GM18870 (cell line): ENCODE measurements at regions not wholly inside any gene's neighbourhood (a gene's known extent, or its start where the extent isn't known, plus 50 kb on each side); places are given as distances from the start of the nearest gene placed in this dataset.
"Not testable (repeated sequence)": the region's sequence is repeated elsewhere in the genome, so short reads cannot be mapped to it uniquely, and the experiment has no call there.

ENCODE experiments used
- ATAC-seq: cut with Tn5 transposase; IDR thresholded peaks from one replicate; pipeline ENCODE4 v1.9.1; 2021; ENCODE audit warnings: moderate library complexity; ENCODE audit not compliant: unreplicated experiment

GRCh38 chr17:72175787-72176515 is 55.1 kb downstream of the SOX9 start:
- ATAC-seq: no peak

GRCh38 chr17:72176516-72176851 is 55.7 kb downstream of the SOX9 start:
- no peak for ATAC-seq

GRCh38 chr17:72176951-72177660 is 56.3 kb downstream of the SOX9 start:
- ATAC-seq: no peak

- ATAC-seq: no peak
Measured at GRCh38 chr17:72177738-72178137, 56.9 kb downstream of the SOX9 start.

GRCh38 chr17:72182371-72182873 is 61.6 kb downstream of the SOX9 start:
- no peak for ATAC-seq

GRCh38 chr17:72183194-72183685 is 62.4 kb downstream of the SOX9 start:
- no peak for ATAC-seq

- no peak for ATAC-seq
Measured at GRCh38 chr17:72184805-72185204, 64.0 kb downstream of the SOX9 start.

- no peak for ATAC-seq
Measured at GRCh38 chr17:72185564-72185963, 64.7 kb downstream of the SOX9 start.

GRCh38 chr17:72187556-72187955 is 66.7 kb downstream of the SOX9 start:
- no peak for ATAC-seq

GRCh38 chr17:72188801-72189200 is 68.0 kb downstream of the SOX9 start:
- ATAC-seq: no peak

GRCh38 chr17:72189768-72190593 is 69.2 kb downstream of the SOX9 start:
- ATAC-seq: no peak

GRCh38 chr17:72191356-72191755 is 70.5 kb downstream of the SOX9 start:
- ATAC-seq: no peak

- no peak for ATAC-seq
Measured at GRCh38 chr17:72191921-72192799, 71.3 kb downstream of the SOX9 start.

- no peak for ATAC-seq
Measured at GRCh38 chr17:72192800-72193192, 72.0 kb downstream of the SOX9 start.

GRCh38 chr17:72193391-72194106 is 72.7 kb downstream of the SOX9 start:
- no peak for ATAC-seq

GRCh38 chr17:72194107-72194440 is 73.3 kb downstream of the SOX9 start:
- not testable (repeated sequence) for ATAC-seq

- no peak for ATAC-seq
Measured at GRCh38 chr17:72199256-72199655, 78.4 kb downstream of the SOX9 start.

- no peak for ATAC-seq
Measured at GRCh38 chr17:72204742-72205141, 83.9 kb downstream of the SOX9 start.

- no peak for ATAC-seq
Measured at GRCh38 chr17:72205357-72205756, 84.5 kb downstream of the SOX9 start.

- no peak for ATAC-seq
Measured at GRCh38 chr17:72205822-72206221, 85.0 kb downstream of the SOX9 start.
